Panc1 (cell line): ENCODE measurements at regions not wholly inside any gene's neighbourhood (a gene's known extent, or its start where the extent isn't known, plus 50 kb on each side); places are given as distances from the start of the nearest gene placed in this dataset.

Experiments used
- ATAC-seq: fragments of 200-7000 bp; cut with Tn5 transposase; 2 replicates; pipeline ENCODE4 v1.9.1; 2020; ENCODE audit warnings: mild to moderate bottlenecking, moderate library complexity
- BruUV-seq: library from RNA; stranded (reverse); fragments of 400-500 nt; replicated peaks from 2 replicates; lab custom pipeline; 2021; lab: Mats Ljungman, UMichigan
- CTCF ChIA-PET: fragments of 300-600 bp; sonication (Branson Sonifier 250); formaldehyde crosslinking; loops from one replicate; lab custom pipeline; 2022; ENCODE audit warnings: antibody characterized with exemption; lab: Charles Lee
- POLR2A ChIA-PET: fragments of 300-600 bp; sonication (Branson Sonifier 250); formaldehyde crosslinking; loops from one replicate; lab custom pipeline; 2022; ENCODE audit warnings: antibody characterized with exemption; lab: Charles Lee
- DNase-seq: peaks from one replicate; pipeline ENCODE4 v3.0.0-alpha.2; 2010; ENCODE audit warnings: low read depth, low spot score
- H3K27ac ChIP-seq: 2 replicates; pipeline ENCODE4 v1.5.1; 2011; ENCODE audit warnings: mild to moderate bottlenecking, low read length, inconsistent platforms
- H3K27me3 ChIP-seq: fragments of 200-500 bp; sonication (Bioruptor generic); 2 replicates; pipeline ENCODE4 v1.6.0; 2014; ENCODE audit warnings: low read length, inconsistent platforms; ENCODE audit not compliant: control insufficient read depth, insufficient read depth
- H3K36me3 ChIP-seq: fragments of 200-500 bp; sonication (Bioruptor generic); 2 replicates; pipeline ENCODE4 v1.5.1; 2014; ENCODE audit warnings: inconsistent platforms, mild to moderate bottlenecking, low read length, moderate library complexity; ENCODE audit not compliant: control insufficient read depth, insufficient read depth
- H3K4me1 ChIP-seq: 2 replicates; pipeline ENCODE4 v1.5.1; 2011; ENCODE audit warnings: inconsistent platforms, mild to moderate bottlenecking, low read length, moderate library complexity; ENCODE audit not compliant: control insufficient read depth, insufficient read depth
- H3K4me3 ChIP-seq, 2 experiments: 2 replicates each; pipeline ENCODE4 v1.5.1; 2011 to 2012; ENCODE audit warnings: low read depth in 2 of 2, low read length in 2 of 2, mild to moderate bottlenecking in 2 of 2, inconsistent platforms in 1 of 2, moderate library complexity in 1 of 2
- H3K9me3 ChIP-seq: fragments of 200-500 bp; sonication (Bioruptor generic); 2 replicates; pipeline ENCODE4 v1.5.1; 2014; ENCODE audit warnings: low read depth, mild to moderate bottlenecking, inconsistent platforms, low read length, moderate library complexity; ENCODE audit not compliant: control insufficient read depth, insufficient read depth
- POLR2AphosphoS5 ChIP-seq: IDR thresholded peaks from 2 replicates; pipeline ENCODE4 v1.6.1; 2012; ENCODE audit warnings: mild to moderate bottlenecking, low read depth, low read length, moderate library complexity
- SIN3A ChIP-seq: IDR thresholded peaks from 2 replicates; pipeline ENCODE4 v1.6.1; 2012; ENCODE audit warnings: low read depth, mild to moderate bottlenecking, low read length, moderate library complexity, borderline replicate concordance; ENCODE audit not compliant: insufficient read depth
- TCF7L2 ChIP-seq: IDR thresholded peaks from 2 replicates; pipeline ENCODE4 v1.6.1; 2011; ENCODE audit warnings: mild to moderate bottlenecking, low read depth, low read length, inconsistent platforms
- in situ Hi-C: cut with HindIII; loops from 2 replicates; pipeline ENCODE4 v1.10.0; 2016; ENCODE audit warnings: low sequenced_read_pairs, low pct_unique_long_range_greater_than_20kb
- intact Hi-C: fragments of 100-400 bp; cut with micrococcal nuclease; formaldehyde crosslinking; loops from one replicate; pipeline ENCODE4 v1.10.0; 2022; ENCODE audit not compliant: unreplicated experiment
- TF ChIP-seq, protein P1 (sequence below): fragments of 450-650 bp; IDR thresholded peaks from 2 replicates; pipeline ENCODE4 v1.5.1; 2017; ENCODE audit warnings: mild to moderate bottlenecking
- TF ChIP-seq, protein P2 (sequence below), 2 experiments: IDR thresholded peaks; 2 replicates each; pipeline ENCODE4 v1.6.1; 2011 to 2012; ENCODE audit warnings: low read depth in 2 of 2, control low read depth in 1 of 2, low read length in 1 of 2, mild to moderate bottlenecking in 1 of 2, moderate library complexity in 1 of 2; ENCODE audit not compliant: insufficient read depth in 1 of 2

DNA sequence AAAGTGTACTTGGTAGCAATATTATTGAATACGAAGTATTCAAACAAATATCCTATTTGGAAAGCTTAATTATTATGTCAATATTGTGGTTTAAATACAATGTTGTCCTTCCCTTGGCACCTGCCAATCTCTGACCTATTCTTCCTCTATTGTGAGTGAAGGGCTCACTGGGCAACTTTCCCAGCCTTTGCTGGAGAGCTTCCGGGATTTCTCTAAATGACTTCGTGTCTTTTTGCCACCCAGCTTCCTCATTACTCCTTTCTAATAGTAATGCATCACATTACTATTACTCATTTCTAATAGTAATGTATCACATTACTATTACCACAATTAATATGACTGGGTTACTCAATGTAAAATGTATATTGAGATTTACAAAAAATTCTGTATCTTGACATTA, 880.6 kb downstream of the BRINP3 start:
- Histone ChIP-seq H3K4me3 (no peak overlapping the region), H3K4me1 (no peaks in the 10 kb centered on the region), H3K36me3 (no peaks in the 10 kb centered on the region), H3K27ac (no peak overlapping the region), H3K9me3 (no peaks in the 10 kb centered on the region), H3K27me3 (no peaks in the 10 kb centered on the region)
- ChIA-PET CTCF (no interaction called here), POLR2A (no interaction called here)
- TF ChIP-seq, protein P1, sequence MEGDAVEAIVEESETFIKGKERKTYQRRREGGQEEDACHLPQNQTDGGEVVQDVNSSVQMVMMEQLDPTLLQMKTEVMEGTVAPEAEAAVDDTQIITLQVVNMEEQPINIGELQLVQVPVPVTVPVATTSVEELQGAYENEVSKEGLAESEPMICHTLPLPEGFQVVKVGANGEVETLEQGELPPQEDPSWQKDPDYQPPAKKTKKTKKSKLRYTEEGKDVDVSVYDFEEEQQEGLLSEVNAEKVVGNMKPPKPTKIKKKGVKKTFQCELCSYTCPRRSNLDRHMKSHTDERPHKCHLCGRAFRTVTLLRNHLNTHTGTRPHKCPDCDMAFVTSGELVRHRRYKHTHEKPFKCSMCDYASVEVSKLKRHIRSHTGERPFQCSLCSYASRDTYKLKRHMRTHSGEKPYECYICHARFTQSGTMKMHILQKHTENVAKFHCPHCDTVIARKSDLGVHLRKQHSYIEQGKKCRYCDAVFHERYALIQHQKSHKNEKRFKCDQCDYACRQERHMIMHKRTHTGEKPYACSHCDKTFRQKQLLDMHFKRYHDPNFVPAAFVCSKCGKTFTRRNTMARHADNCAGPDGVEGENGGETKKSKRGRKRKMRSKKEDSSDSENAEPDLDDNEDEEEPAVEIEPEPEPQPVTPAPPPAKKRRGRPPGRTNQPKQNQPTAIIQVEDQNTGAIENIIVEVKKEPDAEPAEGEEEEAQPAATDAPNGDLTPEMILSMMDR = no peak
- TF ChIP-seq, protein P2, sequence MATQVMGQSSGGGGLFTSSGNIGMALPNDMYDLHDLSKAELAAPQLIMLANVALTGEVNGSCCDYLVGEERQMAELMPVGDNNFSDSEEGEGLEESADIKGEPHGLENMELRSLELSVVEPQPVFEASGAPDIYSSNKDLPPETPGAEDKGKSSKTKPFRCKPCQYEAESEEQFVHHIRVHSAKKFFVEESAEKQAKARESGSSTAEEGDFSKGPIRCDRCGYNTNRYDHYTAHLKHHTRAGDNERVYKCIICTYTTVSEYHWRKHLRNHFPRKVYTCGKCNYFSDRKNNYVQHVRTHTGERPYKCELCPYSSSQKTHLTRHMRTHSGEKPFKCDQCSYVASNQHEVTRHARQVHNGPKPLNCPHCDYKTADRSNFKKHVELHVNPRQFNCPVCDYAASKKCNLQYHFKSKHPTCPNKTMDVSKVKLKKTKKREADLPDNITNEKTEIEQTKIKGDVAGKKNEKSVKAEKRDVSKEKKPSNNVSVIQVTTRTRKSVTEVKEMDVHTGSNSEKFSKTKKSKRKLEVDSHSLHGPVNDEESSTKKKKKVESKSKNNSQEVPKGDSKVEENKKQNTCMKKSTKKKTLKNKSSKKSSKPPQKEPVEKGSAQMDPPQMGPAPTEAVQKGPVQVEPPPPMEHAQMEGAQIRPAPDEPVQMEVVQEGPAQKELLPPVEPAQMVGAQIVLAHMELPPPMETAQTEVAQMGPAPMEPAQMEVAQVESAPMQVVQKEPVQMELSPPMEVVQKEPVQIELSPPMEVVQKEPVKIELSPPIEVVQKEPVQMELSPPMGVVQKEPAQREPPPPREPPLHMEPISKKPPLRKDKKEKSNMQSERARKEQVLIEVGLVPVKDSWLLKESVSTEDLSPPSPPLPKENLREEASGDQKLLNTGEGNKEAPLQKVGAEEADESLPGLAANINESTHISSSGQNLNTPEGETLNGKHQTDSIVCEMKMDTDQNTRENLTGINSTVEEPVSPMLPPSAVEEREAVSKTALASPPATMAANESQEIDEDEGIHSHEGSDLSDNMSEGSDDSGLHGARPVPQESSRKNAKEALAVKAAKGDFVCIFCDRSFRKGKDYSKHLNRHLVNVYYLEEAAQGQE (IDR thresholded peaks at IDR 0.05; ENCODE audit: insufficient read depth in 1 of 2, low read depth in 2 of 2, low read length in 1 of 2) = no peak
- TF ChIP-seq TCF7L2 (no peak), SIN3A (no peak), POLR2AphosphoS5 (no peak)
- DNase-seq (no peak), ATAC-seq (no peak)
- intact Hi-C loops (no loop called here), in situ Hi-C loops (no loop called here)
- BruUV-seq = no TSS peak

DNA sequence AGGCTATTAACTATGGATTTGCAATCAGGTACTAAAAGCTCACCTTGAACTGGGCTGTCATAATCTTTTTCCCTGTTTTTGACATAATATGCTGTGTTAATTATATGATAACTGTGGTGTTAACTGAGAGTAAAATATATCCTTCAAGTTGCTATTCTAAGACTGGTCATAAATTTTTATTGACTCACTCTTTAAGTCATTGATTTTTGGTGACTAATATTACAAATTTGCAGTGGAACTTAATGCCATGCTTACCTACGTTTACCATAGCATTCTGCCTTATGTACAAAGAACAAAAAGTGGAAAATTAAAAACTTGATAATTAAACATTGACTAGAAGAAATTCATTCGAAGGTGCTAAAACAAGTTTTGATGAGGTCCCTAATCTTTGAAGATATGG, 872.4 kb downstream of the BRINP3 start:
- no peak for ATAC-seq

More for the DNA sequence above, 872.4 kb downstream of the BRINP3 start:
- TF ChIP-seq POLR2AphosphoS5 (no peak), SIN3A (no peak), TCF7L2 (no peak)
- TF ChIP-seq, protein P2 (IDR thresholded peaks at IDR 0.05; ENCODE audit: insufficient read depth in 1 of 2, low read depth in 2 of 2, low read length in 1 of 2) = no peak
- TF ChIP-seq, protein P1 = no peak
- H3K36me3 ChIP-seq = no peaks in the 10 kb centered on the region
- no peaks in the 10 kb centered on the region for H3K4me1 ChIP-seq
- intact Hi-C loops (no loop called here), in situ Hi-C loops (no loop called here)
- H3K27me3 ChIP-seq = no peaks in the 10 kb centered on the region
- CTCF ChIA-PET = no interaction called here
- POLR2A ChIA-PET = no interaction called here
- no peak for DNase-seq
- no peak overlapping the region for H3K4me3 ChIP-seq
- no peaks in the 10 kb centered on the region for H3K9me3 ChIP-seq
- no peak overlapping the region for H3K27ac ChIP-seq
- BruUV-seq = no TSS peak
